ENCODE measurements at regions not wholly inside any gene's neighbourhood (a gene's known extent, or its start where the extent isn't known, plus 50 kb on each side); places are given as distances from the start of the nearest gene placed in this dataset.

DNA sequence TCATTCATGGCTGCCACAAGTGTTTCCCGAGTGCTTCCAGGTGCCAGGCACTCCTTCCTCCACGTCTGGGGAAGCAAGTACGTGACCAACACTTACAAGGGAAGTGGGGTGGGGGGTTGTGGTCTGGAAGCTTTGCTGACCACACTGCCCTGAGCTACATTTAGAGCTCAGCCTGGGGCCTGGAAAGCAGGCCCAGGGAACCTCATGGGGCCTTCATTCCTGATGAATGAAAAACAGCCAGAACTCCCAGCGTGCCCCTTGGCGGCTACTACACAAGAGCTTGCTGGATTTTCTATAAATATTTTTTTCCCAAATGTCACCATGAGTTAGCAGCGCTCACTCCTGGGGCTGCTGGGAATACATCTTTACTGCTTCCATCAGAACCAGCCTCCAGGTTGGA lies 73.3 kb downstream of the ABCC12 start:
- TF ChIP-seq, protein P1, sequence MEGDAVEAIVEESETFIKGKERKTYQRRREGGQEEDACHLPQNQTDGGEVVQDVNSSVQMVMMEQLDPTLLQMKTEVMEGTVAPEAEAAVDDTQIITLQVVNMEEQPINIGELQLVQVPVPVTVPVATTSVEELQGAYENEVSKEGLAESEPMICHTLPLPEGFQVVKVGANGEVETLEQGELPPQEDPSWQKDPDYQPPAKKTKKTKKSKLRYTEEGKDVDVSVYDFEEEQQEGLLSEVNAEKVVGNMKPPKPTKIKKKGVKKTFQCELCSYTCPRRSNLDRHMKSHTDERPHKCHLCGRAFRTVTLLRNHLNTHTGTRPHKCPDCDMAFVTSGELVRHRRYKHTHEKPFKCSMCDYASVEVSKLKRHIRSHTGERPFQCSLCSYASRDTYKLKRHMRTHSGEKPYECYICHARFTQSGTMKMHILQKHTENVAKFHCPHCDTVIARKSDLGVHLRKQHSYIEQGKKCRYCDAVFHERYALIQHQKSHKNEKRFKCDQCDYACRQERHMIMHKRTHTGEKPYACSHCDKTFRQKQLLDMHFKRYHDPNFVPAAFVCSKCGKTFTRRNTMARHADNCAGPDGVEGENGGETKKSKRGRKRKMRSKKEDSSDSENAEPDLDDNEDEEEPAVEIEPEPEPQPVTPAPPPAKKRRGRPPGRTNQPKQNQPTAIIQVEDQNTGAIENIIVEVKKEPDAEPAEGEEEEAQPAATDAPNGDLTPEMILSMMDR (IDR thresholded peaks at IDR 0.05): no peak
- TF ChIP-seq ZFX (IDR thresholded peaks at IDR 0.05; ENCODE audit: borderline replicate concordance): no peak

Data from 22Rv1 (cell line).